ENCODE measurements at regions not wholly inside any gene's neighbourhood (a gene's known extent, or its start where the extent isn't known, plus 50 kb on each side); places are given as distances from the start of the nearest gene placed in this dataset.

DNA sequence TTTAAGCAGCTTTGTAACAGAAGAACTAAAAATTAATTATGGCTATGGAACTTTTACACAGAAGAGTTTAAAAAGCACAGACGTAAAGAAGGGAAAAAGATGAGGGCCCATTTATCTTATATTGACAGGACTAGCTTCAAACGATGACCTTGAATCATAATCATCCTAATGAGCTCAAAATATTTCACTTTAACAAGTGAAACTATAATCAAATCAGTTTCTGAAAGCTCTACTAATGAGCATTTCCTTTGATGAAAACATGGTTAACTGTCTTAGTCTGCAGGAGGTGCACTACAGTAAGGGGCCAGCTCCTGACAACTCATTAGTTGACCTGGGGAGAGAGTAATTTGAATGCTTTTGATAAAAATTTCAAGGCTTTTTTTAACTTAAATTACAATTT is 228.0 kb upstream of the DEFB112 start:
- peaks cover 11% of the 10 kb centered on the region for H3K4me1 ChIP-seq
- no peak overlapping the region for H3K4me3 ChIP-seq
- no peak for DNase-seq (ENCODE audit: low spot score)
- no peaks in the 10 kb centered on the region for H3K36me3 ChIP-seq
- Mint-ChIP-seq H3K36me3 (no peaks in the 10 kb centered on the region), H3K27me3 (ENCODE audit: insufficient read depth, low read depth) (no peaks in the 10 kb centered on the region), H3K4me3 (no peak overlapping the region), H3K27ac (no peak overlapping the region), H3K4me1 (peaks cover 4% of the 10 kb centered on the region), H3K9me3 (no peaks in the 10 kb centered on the region)
- no peaks in the 10 kb centered on the region for H4K20me1 ChIP-seq (ENCODE audit: low read depth)
- TF ChIP-seq EZH2 (IDR thresholded peaks at IDR 0.05), result no peak
- no peak for TF ChIP-seq CTCF (IDR thresholded peaks at IDR 0.05)
- TF ChIP-seq EZH2phosphoT487 (IDR thresholded peaks at IDR 0.05), result no peak
- no peak overlapping the region for H3K4me2 ChIP-seq
- H3F3A ChIP-seq (ENCODE audit: low read depth), result no peaks in the 10 kb centered on the region
- H3K27me3 ChIP-seq, result no peaks in the 10 kb centered on the region
- H3K79me2 ChIP-seq (ENCODE audit: low read depth), result no peaks in the 10 kb centered on the region
- H3K9me3 ChIP-seq (ENCODE audit: low read depth), result no peaks in the 10 kb centered on the region
- no peak overlapping the region for H3K27ac ChIP-seq
- no peak overlapping the region for H2AFZ ChIP-seq (replicated peaks)
- H3K9ac ChIP-seq, result no peak overlapping the region

DNA sequence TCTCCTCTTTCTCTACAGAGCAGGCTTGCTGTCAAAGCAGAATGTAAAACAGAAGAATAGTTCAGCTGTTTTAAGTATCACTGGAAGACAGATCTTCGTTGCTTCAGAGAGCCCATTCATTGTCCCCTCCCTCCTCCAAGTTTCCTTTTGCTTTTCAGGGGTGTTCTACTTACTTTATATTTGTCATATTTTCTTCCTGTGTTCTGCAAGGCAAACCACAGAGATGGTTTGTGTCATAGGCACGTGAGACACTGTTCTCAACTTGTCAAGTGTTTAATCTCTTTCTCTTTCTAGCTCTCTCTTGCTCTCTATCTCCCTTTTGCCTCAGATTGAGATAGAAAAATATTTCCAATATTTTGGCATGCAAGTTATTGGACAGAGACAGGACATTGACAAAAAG is 228.9 kb upstream of the DEFB112 start:
- H3K4me1 Mint-ChIP-seq, result peaks cover 4% of the 10 kb centered on the region
- H3K79me2 ChIP-seq (ENCODE audit: low read depth), result no peaks in the 10 kb centered on the region
- H3K9ac ChIP-seq, result no peak overlapping the region
- H2AFZ ChIP-seq (replicated peaks), result no peak overlapping the region
- no peaks in the 10 kb centered on the region for H3K27me3 Mint-ChIP-seq (ENCODE audit: insufficient read depth, low read depth)
- no peak overlapping the region for H3K4me2 ChIP-seq
- no peaks in the 10 kb centered on the region for H3F3A ChIP-seq (ENCODE audit: low read depth)
- no peak overlapping the region for H3K4me3 ChIP-seq
- no peak for DNase-seq (ENCODE audit: low spot score)
- H3K27ac ChIP-seq, result no peak overlapping the region
- no peaks in the 10 kb centered on the region for H3K36me3 ChIP-seq
- H3K9me3 Mint-ChIP-seq, result no peaks in the 10 kb centered on the region
- TF ChIP-seq EZH2phosphoT487 (IDR thresholded peaks at IDR 0.05) (no peak), CTCF (IDR thresholded peaks at IDR 0.05) (no peak), EZH2 (IDR thresholded peaks at IDR 0.05) (no peak)
- H3K9me3 ChIP-seq (ENCODE audit: low read depth), result no peaks in the 10 kb centered on the region
- H3K4me3 Mint-ChIP-seq, result no peak overlapping the region
- H3K27ac Mint-ChIP-seq, result no peak overlapping the region
- no peaks in the 10 kb centered on the region for H3K27me3 ChIP-seq
- H4K20me1 ChIP-seq (ENCODE audit: low read depth), result no peaks in the 10 kb centered on the region
- no peaks in the 10 kb centered on the region for H3K36me3 Mint-ChIP-seq
- H3K4me1 ChIP-seq, result peaks cover 11% of the 10 kb centered on the region

DNA sequence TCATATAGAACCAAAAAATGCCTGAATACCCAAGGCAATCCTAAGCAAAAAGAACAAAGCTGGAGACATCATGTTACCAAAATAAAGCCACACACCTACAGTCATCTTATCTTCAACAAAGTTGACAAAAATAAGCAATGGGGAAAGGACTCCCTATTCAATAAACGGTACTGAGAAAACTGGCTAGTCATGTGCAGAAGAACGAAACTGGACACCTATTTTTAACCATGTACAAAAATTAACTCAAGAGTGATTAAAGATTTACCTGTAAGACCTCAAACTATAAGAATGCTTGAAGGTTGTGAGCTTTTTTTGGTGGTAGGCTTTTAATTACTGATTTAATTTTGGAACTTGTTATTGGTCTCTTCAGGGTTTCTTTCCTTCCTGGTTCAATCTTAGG is 236.0 kb upstream of the DEFB112 start:
- H3K4me3 Mint-ChIP-seq, result no peak overlapping the region
- no peak overlapping the region for H3K27ac Mint-ChIP-seq
- H3K9ac ChIP-seq, result no peak overlapping the region
- H3K4me3 ChIP-seq, result no peak overlapping the region
- no peaks in the 10 kb centered on the region for H3K79me2 ChIP-seq (ENCODE audit: low read depth)
- no peak overlapping the region for H2AFZ ChIP-seq (replicated peaks)
- no peaks in the 10 kb centered on the region for H3F3A ChIP-seq (ENCODE audit: low read depth)
- TF ChIP-seq EZH2 (IDR thresholded peaks at IDR 0.05) (no peak), CTCF (IDR thresholded peaks at IDR 0.05) (no peak), EZH2phosphoT487 (IDR thresholded peaks at IDR 0.05) (no peak)
- H4K20me1 ChIP-seq (ENCODE audit: low read depth), result no peaks in the 10 kb centered on the region
- no peak overlapping the region for H3K27ac ChIP-seq
- H3K4me1 ChIP-seq, result no peaks in the 10 kb centered on the region
- no peaks in the 10 kb centered on the region for H3K27me3 ChIP-seq
- no peaks in the 10 kb centered on the region for H3K9me3 Mint-ChIP-seq
- no peaks in the 10 kb centered on the region for H3K36me3 ChIP-seq
- no peak overlapping the region for H3K4me2 ChIP-seq
- H3K9me3 ChIP-seq (ENCODE audit: low read depth), result no peaks in the 10 kb centered on the region
- no peaks in the 10 kb centered on the region for H3K36me3 Mint-ChIP-seq
- H3K4me1 Mint-ChIP-seq, result no peaks in the 10 kb centered on the region
- no peak for DNase-seq (ENCODE audit: low spot score)
- peaks cover 3% of the 10 kb centered on the region for H3K27me3 Mint-ChIP-seq (ENCODE audit: insufficient read depth, low read depth)

- no peak overlapping the region for H3K4me2 ChIP-seq
- H3K4me1 ChIP-seq, result no peaks in the 10 kb centered on the region
- H3K36me3 ChIP-seq, result no peaks in the 10 kb centered on the region
- no peaks in the 10 kb centered on the region for H3K27me3 ChIP-seq
- no peaks in the 10 kb centered on the region for H4K20me1 ChIP-seq (ENCODE audit: low read depth)
- H3K27ac Mint-ChIP-seq, result no peak overlapping the region
- H3K9ac ChIP-seq, result no peak overlapping the region
- no peaks in the 10 kb centered on the region for H3K36me3 Mint-ChIP-seq
- H3K79me2 ChIP-seq (ENCODE audit: low read depth), result no peaks in the 10 kb centered on the region
- H3K4me1 Mint-ChIP-seq, result no peaks in the 10 kb centered on the region
- no peaks in the 10 kb centered on the region for H3K9me3 Mint-ChIP-seq
- H3K27me3 Mint-ChIP-seq (ENCODE audit: insufficient read depth, low read depth), result peaks cover 3% of the 10 kb centered on the region
- no peak overlapping the region for H3K27ac ChIP-seq
- H2AFZ ChIP-seq (replicated peaks), result no peak overlapping the region
- H3K4me3 Mint-ChIP-seq, result no peak overlapping the region
- DNase-seq (ENCODE audit: low spot score), result no peak
- no peaks in the 10 kb centered on the region for H3K9me3 ChIP-seq (ENCODE audit: low read depth)
- no peak for TF ChIP-seq CTCF (IDR thresholded peaks at IDR 0.05)
- no peak for TF ChIP-seq EZH2 (IDR thresholded peaks at IDR 0.05)
- TF ChIP-seq EZH2phosphoT487 (IDR thresholded peaks at IDR 0.05), result no peak
- H3K4me3 ChIP-seq, result no peak overlapping the region
- no peaks in the 10 kb centered on the region for H3F3A ChIP-seq (ENCODE audit: low read depth)
These were observed 238.5 kb upstream of the DEFB112 start for GRCh38 chr6:50288241-50288640.

Measured in neural progenitor cell (in vitro differentiated cells).